Naive thymus-derived CD4-positive, alpha-beta T cell (primary cell): ENCODE measurements at regions not wholly inside any gene's neighbourhood (a gene's known extent, or its start where the extent isn't known, plus 50 kb on each side); places are given as distances from the start of the nearest gene placed in this dataset.

Experiments
- ATAC-seq: fragments of 150-1000 bp; cut with Tn5 transposase; 2 replicates; pipeline ENCODE4 v1.10.0; 2021; ENCODE audit warnings: mild to moderate bottlenecking, moderate library complexity
- CTCF ChIA-PET: fragments of 350-600 bp; sonication (Branson Sonifier 250); formaldehyde crosslinking; loops from one replicate; lab custom pipeline; 2021; ENCODE audit warnings: antibody characterized with exemption; lab: Charles Lee
- POLR2A ChIA-PET: fragments of 350-600 bp; sonication (Branson Sonifier 250); formaldehyde crosslinking; loops from one replicate; lab custom pipeline; 2021; ENCODE audit warnings: antibody characterized with exemption, inconsistent platforms; lab: Charles Lee
- DNase-seq, 9 donors: peaks; one replicate each; pipeline versions ENCODE4 v3.0.0 to v3.0.0-alpha.2; 2020 to 2022; ENCODE audit warnings: mixed read lengths in 1 of 9
- H3K27ac ChIP-seq: one replicate; pipeline ENCODE4 v1.7.0; 2013; ENCODE audit warnings: mild to moderate bottlenecking, low read depth, low read length, moderate library complexity
- H3K27me3 ChIP-seq, 2 donors: one replicate each; pipeline ENCODE4 v1.7.0; 2013; ENCODE audit warnings: low read length in 2 of 2, mild to moderate bottlenecking in 2 of 2, moderate library complexity in 2 of 2; ENCODE audit not compliant: control insufficient read depth in 2 of 2, insufficient read depth in 2 of 2
- H3K36me3 ChIP-seq, 3 experiments: 1 replicate in 2 of 3; 2 replicates in 1 of 3; pipeline ENCODE4 v1.7.0; 2013; ENCODE audit warnings: low read length in 3 of 3, mild to moderate bottlenecking in 3 of 3, moderate library complexity in 1 of 3; ENCODE audit not compliant: insufficient read depth in 3 of 3, control insufficient read depth in 2 of 3
- H3K4me1 ChIP-seq, 2 donors: one replicate each; pipeline ENCODE4 v1.7.0; 2013; ENCODE audit warnings: low read length in 2 of 2, mild to moderate bottlenecking in 2 of 2, moderate library complexity in 1 of 2; ENCODE audit not compliant: control insufficient read depth in 2 of 2, insufficient read depth in 2 of 2
- H3K4me3 ChIP-seq: 2 replicates; pipeline ENCODE4 v1.7.0; 2013; ENCODE audit warnings: mild to moderate bottlenecking, low read length
- H3K9me3 ChIP-seq, 3 experiments: 1 replicate in 2 of 3; 2 replicates in 1 of 3; pipeline ENCODE4 v1.7.0; 2013; ENCODE audit warnings: low read length in 3 of 3; ENCODE audit not compliant: control insufficient read depth in 2 of 3
- H3K27ac Mint-ChIP-seq, 9 donors: one replicate each; pipeline ENCODE4 v1.8.0; 2020 to 2022; ENCODE audit warnings: mixed read lengths in 9 of 9, mild to moderate bottlenecking in 8 of 9, moderate library complexity in 5 of 9, inconsistent platforms in 2 of 9
- H3K27me3 Mint-ChIP-seq, 5 donors: one replicate each; pipeline ENCODE4 v1.8.0; 2021 to 2022; ENCODE audit warnings: mixed read lengths in 5 of 5, mild to moderate bottlenecking in 1 of 5
- H3K36me3 Mint-ChIP-seq, 5 donors: one replicate each; pipeline ENCODE4 v1.8.0; 2020 to 2022; ENCODE audit warnings: mixed read lengths in 5 of 5, mild to moderate bottlenecking in 3 of 5, inconsistent platforms in 1 of 5
- H3K4me1 Mint-ChIP-seq, 7 donors: one replicate each; pipeline ENCODE4 v1.8.0; 2020 to 2022; ENCODE audit warnings: mixed read lengths in 7 of 7, mild to moderate bottlenecking in 3 of 7, inconsistent platforms in 1 of 7
- H3K4me3 Mint-ChIP-seq, 10 donors: one replicate each; pipeline ENCODE4 v1.8.0; 2020 to 2022; ENCODE audit warnings: mild to moderate bottlenecking in 10 of 10, mixed read lengths in 10 of 10, moderate library complexity in 6 of 10, inconsistent platforms in 2 of 10
- H3K9me3 Mint-ChIP-seq, 11 donors: one replicate each; pipeline ENCODE4 v1.8.0; 2020 to 2022; ENCODE audit warnings: mixed read lengths in 11 of 11, mild to moderate bottlenecking in 4 of 11, inconsistent platforms in 1 of 11, moderate library complexity in 1 of 11
- intact Hi-C, 2 donors: fragments of 100-400 bp; cut with micrococcal nuclease; formaldehyde crosslinking; loops; one replicate each; pipeline ENCODE4 v1.15.1; 2023

DNA sequence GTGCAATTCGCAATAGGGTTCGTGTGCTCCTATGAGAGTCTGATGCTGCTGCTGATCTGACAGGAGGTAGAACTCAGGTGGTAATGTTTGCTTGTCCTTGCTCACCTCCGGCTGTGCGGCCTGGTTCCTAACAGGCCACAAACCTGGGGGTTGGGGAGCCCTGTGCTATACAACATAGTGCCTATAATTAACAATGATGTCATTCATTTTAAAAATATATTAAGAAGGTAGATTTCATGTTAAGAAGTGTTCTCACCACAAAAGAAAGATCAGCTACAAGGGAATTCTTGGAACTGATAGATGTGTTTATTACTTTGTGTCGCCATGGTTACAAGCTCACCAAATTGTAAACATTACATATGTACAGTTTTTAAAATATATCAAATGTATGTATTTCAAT, 200.5 kb downstream of the GRB14 start:
- Mint-ChIP-seq H3K4me1 (no peaks in the 10 kb centered on the region), H3K36me3 (no peaks in the 10 kb centered on the region), H3K27ac (no peak overlapping the region), H3K27me3 (no peaks in the 10 kb centered on the region), H3K9me3 (peaks cover 0 to 11% (median 2%) of the 10 kb centered on the region in 11 donors), H3K4me3 (no peak overlapping the region)
- DNase-seq (no peak), ATAC-seq (no peak)
- H3K36me3 ChIP-seq = no peaks in the 10 kb centered on the region
- no peaks in the 10 kb centered on the region for H3K9me3 ChIP-seq
- H3K4me1 ChIP-seq = no peaks in the 10 kb centered on the region
- POLR2A ChIA-PET = no interaction called here
- CTCF ChIA-PET = no interaction called here
- intact Hi-C loops = no loop called here
- no peaks in the 10 kb centered on the region for H3K27me3 ChIP-seq
- no peak overlapping the region for H3K27ac ChIP-seq
- no peak overlapping the region for H3K4me3 ChIP-seq

DNA sequence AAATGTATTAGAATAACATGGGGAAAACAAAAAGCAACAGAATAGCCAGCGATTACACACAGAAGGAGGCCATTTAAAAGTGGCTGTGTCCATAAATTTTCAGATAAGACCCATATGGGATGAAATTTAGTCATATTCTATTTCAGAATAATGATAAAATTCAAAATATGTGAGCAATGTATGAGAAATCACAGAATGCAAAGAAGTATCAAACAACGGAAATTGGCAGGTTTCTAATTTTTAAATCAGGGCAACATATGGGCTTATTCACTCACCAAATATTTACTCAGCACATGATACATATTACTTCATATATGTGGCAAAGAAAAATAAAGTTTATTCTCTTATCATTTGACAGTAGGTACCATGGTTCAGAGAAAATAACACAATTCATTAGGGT, 208.5 kb downstream of the GRB14 start:
- H3K36me3 ChIP-seq = no peaks in the 10 kb centered on the region
- DNase-seq = no peak
- ChIA-PET POLR2A (no interaction called here), CTCF (no interaction called here)
- Mint-ChIP-seq H3K27me3 (no peaks in the 10 kb centered on the region), H3K27ac (no peak overlapping the region), H3K4me3 (no peak overlapping the region), H3K4me1 (no peaks in the 10 kb centered on the region), H3K9me3 (peaks cover 0 to 11% (median 0%) of the 10 kb centered on the region in 11 donors), H3K36me3 (no peaks in the 10 kb centered on the region)
- H3K27me3 ChIP-seq = no peaks in the 10 kb centered on the region
- no peaks in the 10 kb centered on the region for H3K9me3 ChIP-seq
- ATAC-seq = no peak
- H3K27ac ChIP-seq = no peak overlapping the region
- no peaks in the 10 kb centered on the region for H3K4me1 ChIP-seq
- intact Hi-C loops = no loop called here
- H3K4me3 ChIP-seq = no peak overlapping the region

GRCh38 chr2:164389411-164389810, 231.9 kb downstream of the GRB14 start:
- no peak for ATAC-seq
- H3K4me1 Mint-ChIP-seq = no peaks in the 10 kb centered on the region
- intact Hi-C loops = no loop called here
- no peaks in the 10 kb centered on the region for H3K36me3 Mint-ChIP-seq
- peaks cover 0 to 17% (median 0%) of the 10 kb centered on the region in 11 donors for H3K9me3 Mint-ChIP-seq
- no peaks in the 10 kb centered on the region for H3K27me3 ChIP-seq
- H3K4me3 ChIP-seq = no peak overlapping the region
- H3K9me3 ChIP-seq = no peaks in the 10 kb centered on the region
- no peaks in the 10 kb centered on the region for H3K4me1 ChIP-seq
- H3K27me3 Mint-ChIP-seq = no peaks in the 10 kb centered on the region
- ChIA-PET POLR2A (no interaction called here), CTCF (no interaction called here)
- no peak overlapping the region for H3K27ac Mint-ChIP-seq
- no peak overlapping the region for H3K4me3 Mint-ChIP-seq
- no peak for DNase-seq
- H3K36me3 ChIP-seq = no peaks in the 10 kb centered on the region
- H3K27ac ChIP-seq = no peak overlapping the region

DNA sequence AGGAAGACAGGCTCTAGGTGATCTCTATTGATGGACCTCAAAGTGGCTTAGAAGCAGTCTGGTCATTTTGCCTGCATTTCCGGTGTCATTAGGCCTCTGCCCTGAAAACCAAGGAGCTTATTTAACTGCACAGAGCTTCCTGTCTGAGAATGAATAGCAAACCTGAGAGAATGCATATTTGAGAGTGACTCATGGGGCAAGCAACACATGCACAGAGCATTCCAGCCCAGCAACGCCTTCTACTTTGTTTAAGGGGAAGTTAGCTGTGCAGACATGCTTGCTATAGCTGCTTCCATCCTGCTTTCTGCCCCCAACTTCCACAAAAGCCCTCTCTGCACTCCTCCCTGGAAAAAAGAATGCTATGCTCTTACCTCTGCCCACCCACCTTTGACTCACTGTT, 232.8 kb downstream of the GRB14 start:
- Mint-ChIP-seq H3K27me3 (no peaks in the 10 kb centered on the region), H3K27ac (no peak overlapping the region), H3K4me3 (no peak overlapping the region), H3K4me1 (no peaks in the 10 kb centered on the region), H3K9me3 (peaks cover 0 to 17% (median 0%) of the 10 kb centered on the region in 11 donors), H3K36me3 (no peaks in the 10 kb centered on the region)
- Histone ChIP-seq H3K27ac (no peak overlapping the region), H3K27me3 (no peaks in the 10 kb centered on the region), H3K36me3 (no peaks in the 10 kb centered on the region), H3K9me3 (no peaks in the 10 kb centered on the region), H3K4me3 (no peak overlapping the region), H3K4me1 (no peaks in the 10 kb centered on the region)
- intact Hi-C loops = no loop called here
- CTCF ChIA-PET = no interaction called here
- no peak for ATAC-seq
- DNase-seq = no peak
- POLR2A ChIA-PET = no interaction called here

DNA sequence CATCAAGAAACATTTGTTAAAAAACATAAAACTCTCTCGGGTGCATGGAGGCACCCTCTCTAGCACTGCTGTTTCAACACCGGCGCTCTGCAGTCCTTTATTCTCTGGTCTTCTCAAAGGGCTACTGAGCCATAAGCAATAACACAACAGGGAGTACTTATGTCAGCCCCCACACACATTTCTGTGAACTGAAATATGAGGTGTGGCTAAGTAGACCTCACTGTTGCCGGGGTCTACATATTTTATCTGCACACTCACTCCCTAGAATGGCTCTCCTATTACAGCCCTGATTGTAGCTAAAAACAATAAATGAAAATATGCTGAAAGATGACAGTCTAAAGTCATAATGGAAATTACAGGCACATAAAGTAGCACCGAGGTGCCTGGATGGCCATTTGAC, 235.1 kb downstream of the GRB14 start:
- Histone ChIP-seq H3K4me1 (no peaks in the 10 kb centered on the region), H3K27ac (no peak overlapping the region), H3K36me3 (no peaks in the 10 kb centered on the region), H3K9me3 (no peaks in the 10 kb centered on the region), H3K27me3 (no peaks in the 10 kb centered on the region), H3K4me3 (no peak overlapping the region)
- no peak overlapping the region for H3K4me3 Mint-ChIP-seq
- intact Hi-C loops = no loop called here
- H3K36me3 Mint-ChIP-seq = no peaks in the 10 kb centered on the region
- CTCF ChIA-PET = no interaction called here
- POLR2A ChIA-PET = no interaction called here
- H3K4me1 Mint-ChIP-seq = no peaks in the 10 kb centered on the region
- no peaks in the 10 kb centered on the region for H3K27me3 Mint-ChIP-seq
- peaks cover 0 to 14% (median 0%) of the 10 kb centered on the region in 11 donors for H3K9me3 Mint-ChIP-seq
- no peak overlapping the region for H3K27ac Mint-ChIP-seq
- DNase-seq = no peak
- ATAC-seq = no peak

- no peak overlapping the region for H3K4me3 ChIP-seq
- H3K9me3 ChIP-seq = no peaks in the 10 kb centered on the region
- intact Hi-C loops = no loop called here
- H3K4me1 ChIP-seq = no peaks in the 10 kb centered on the region
- ChIA-PET POLR2A (no interaction called here), CTCF (interaction anchor here (0.6 kb wide), 1 partner anchor 248 kb away, joined by 3 read pairs; no protein-coding TSS in a partner anchor)
- H3K27me3 Mint-ChIP-seq = no peaks in the 10 kb centered on the region
- ATAC-seq = no peak
- no peak overlapping the region for H3K27ac ChIP-seq
- no peaks in the 10 kb centered on the region for H3K27me3 ChIP-seq
- no peaks in the 10 kb centered on the region for H3K36me3 Mint-ChIP-seq
- no peak overlapping the region for H3K4me3 Mint-ChIP-seq
- no peak for DNase-seq
- no peaks in the 10 kb centered on the region for H3K36me3 ChIP-seq
- H3K27ac Mint-ChIP-seq = no peak overlapping the region
- H3K9me3 Mint-ChIP-seq = peaks cover 0 to 11% (median 0%) of the 10 kb centered on the region in 11 donors
- H3K4me1 Mint-ChIP-seq = no peaks in the 10 kb centered on the region
These were observed 236.8 kb downstream of the GRB14 start for GRCh38 chr2:164384434-164384833.

- no peaks in the 10 kb centered on the region for H3K4me1 Mint-ChIP-seq
- H3K9me3 Mint-ChIP-seq = peaks cover 0 to 18% (median 7%) of the 10 kb centered on the region in 11 donors
- POLR2A ChIA-PET = no interaction called here
- intact Hi-C loops = no loop called here
- no peaks in the 10 kb centered on the region for H3K27me3 Mint-ChIP-seq
- Histone ChIP-seq H3K36me3 (no peaks in the 10 kb centered on the region), H3K27me3 (no peaks in the 10 kb centered on the region), H3K4me1 (no peaks in the 10 kb centered on the region), H3K4me3 (no peak overlapping the region), H3K27ac (no peak overlapping the region), H3K9me3 (peaks cover 0 to 5% (median 0%) of the 10 kb centered on the region in 3 experiments)
- DNase-seq (no peak), ATAC-seq (no peak)
- no peak overlapping the region for H3K27ac Mint-ChIP-seq
- no peaks in the 10 kb centered on the region for H3K36me3 Mint-ChIP-seq
- CTCF ChIA-PET = no interaction called here
- H3K4me3 Mint-ChIP-seq = no peak overlapping the region
These were observed 249.4 kb downstream of the GRB14 start for GRCh38 chr2:164371916-164372315.
